Upper lobe of right lung (tissue), 1 donor: ENCODE measurements at regions not wholly inside any gene's neighbourhood (a gene's known extent, or its start where the extent isn't known, plus 50 kb on each side); places are given as distances from the start of the nearest gene placed in this dataset.

Experiments
- ATAC-seq: fragments of 200-7000 bp; cut with Tn5 transposase; one replicate; pipeline ENCODE4 v1.9.1; 2020; ENCODE audit warnings: mild to moderate bottlenecking, moderate library complexity
- DNase-seq: peaks from one replicate; pipeline ENCODE4 v3.0.0-alpha.2; 2020
- H3K27ac ChIP-seq: fragments of 200-600 bp; one replicate; pipeline ENCODE4 v1.8.0; 2022
- H3K27me3 ChIP-seq: fragments of 200-600 bp; one replicate; pipeline ENCODE4 v1.8.0; 2022; ENCODE audit warnings: mild to moderate bottlenecking
- H3K36me3 ChIP-seq: fragments of 200-600 bp; one replicate; pipeline ENCODE4 v1.8.0; 2022
- H3K4me1 ChIP-seq: fragments of 200-600 bp; one replicate; pipeline ENCODE4 v1.8.0; 2022
- H3K4me3 ChIP-seq: fragments of 200-600 bp; one replicate; pipeline ENCODE4 v1.8.0; 2022; ENCODE audit warnings: mild to moderate bottlenecking
- H3K9me3 ChIP-seq: fragments of 200-600 bp; one replicate; pipeline ENCODE4 v1.8.0; 2022
- CTCF ChIP-seq: fragments of 200-600 bp; IDR thresholded peaks from one replicate; pipeline ENCODE4 v1.8.0; 2022; ENCODE audit warnings: antibody characterized with exemption
- intact Hi-C: fragments of 100-400 bp; cut with DNase I; formaldehyde crosslinking; loops from one replicate; pipeline ENCODE4 v1.11.0; 2022
- donor health status: DM: no; HTN: yes; CAD: no; lungs with severe emphysema.

- DNase-seq (no peak), ATAC-seq (no peak)
- Histone ChIP-seq H3K27ac (no peak overlapping the region), H3K4me1 (no peaks in the 10 kb centered on the region), H3K27me3 (no peaks in the 10 kb centered on the region), H3K4me3 (no peak overlapping the region), H3K9me3 (no peaks in the 10 kb centered on the region), H3K36me3 (no peaks in the 10 kb centered on the region)
- intact Hi-C loops: no loop called here
- TF ChIP-seq CTCF: no peak
Observed at GRCh38 chr17:55829995-55830612, 79.3 kb downstream of the PCTP start.

GRCh38 chr17:55830699-55831471 lies 80.0 kb downstream of the PCTP start:
- intact Hi-C loops: no loop called here
- no peaks in the 10 kb centered on the region for H3K9me3 ChIP-seq
- TF ChIP-seq CTCF: no peak
- no peak overlapping the region for H3K27ac ChIP-seq
- no peaks in the 10 kb centered on the region for H3K36me3 ChIP-seq
- DNase-seq (no peak), ATAC-seq (no peak)
- no peak overlapping the region for H3K4me3 ChIP-seq
- H3K27me3 ChIP-seq: no peaks in the 10 kb centered on the region
- no peaks in the 10 kb centered on the region for H3K4me1 ChIP-seq

- DNase-seq: no peak
- no peaks in the 10 kb centered on the region for H3K27me3 ChIP-seq
- intact Hi-C loops: no loop called here
- peak; percentile 60 for ATAC-seq
- TF ChIP-seq CTCF: no peak
- H3K27ac ChIP-seq: no peak overlapping the region
- no peaks in the 10 kb centered on the region for H3K9me3 ChIP-seq
- H3K36me3 ChIP-seq: no peaks in the 10 kb centered on the region
- H3K4me1 ChIP-seq: no peaks in the 10 kb centered on the region
- H3K4me3 ChIP-seq: no peak overlapping the region
Observed at GRCh38 chr17:55833306-55833705, 82.5 kb downstream of the PCTP start.

GRCh38 chr17:55842405-55843158 lies 91.7 kb downstream of the PCTP start:
- TF ChIP-seq CTCF: no peak
- no peak overlapping the region for H3K27ac ChIP-seq
- no peaks in the 10 kb centered on the region for H3K4me1 ChIP-seq
- H3K36me3 ChIP-seq: no peaks in the 10 kb centered on the region
- intact Hi-C loops: no loop called here
- ATAC-seq (no peak), DNase-seq (no peak)
- H3K9me3 ChIP-seq: no peaks in the 10 kb centered on the region
- H3K27me3 ChIP-seq: no peaks in the 10 kb centered on the region
- no peak overlapping the region for H3K4me3 ChIP-seq

GRCh38 chr17:55843785-55844184 lies 92.9 kb downstream of the PCTP start:
- ATAC-seq: no peak
- no peak overlapping the region for H3K27ac ChIP-seq
- intact Hi-C loops: no loop called here

More at GRCh38 chr17:55843785-55844184, 92.9 kb downstream of the PCTP start:
- Histone ChIP-seq H3K4me3 (no peak overlapping the region), H3K36me3 (no peaks in the 10 kb centered on the region), H3K9me3 (no peaks in the 10 kb centered on the region), H3K27me3 (no peaks in the 10 kb centered on the region), H3K4me1 (no peaks in the 10 kb centered on the region)
- TF ChIP-seq CTCF: no peak
- DNase-seq: no peak
